Small intestine (tissue), 7 donors: ENCODE measurements at regions not wholly inside any gene's neighbourhood (a gene's known extent, or its start where the extent isn't known, plus 50 kb on each side); places are given as distances from the start of the nearest gene placed in this dataset.

ENCODE experiments used
- DNase-seq, 2 donors: peaks; one replicate each; pipeline versions ENCODE4 v3.0.0 to v3.0.0-alpha.2; 2013
- FAIRE-seq: peaks from 2 replicates; lab custom pipeline; 2012; peaks lifted over from hg19 to GRCh38; lab: Jason Lieb, UNC
- H3K27ac ChIP-seq, 3 donors: one replicate each; pipeline ENCODE4 v1.5.1; 2013; ENCODE audit warnings: low read length in 2 of 3, mild to moderate bottlenecking in 2 of 3, control low read depth in 1 of 3, inconsistent platforms in 1 of 3, low read depth in 1 of 3, moderate library complexity in 1 of 3
- H3K27me3 ChIP-seq, 3 donors: one replicate each; pipeline ENCODE4 v1.6.1; 2013; ENCODE audit warnings: low read length in 3 of 3, inconsistent platforms in 1 of 3; ENCODE audit not compliant: control insufficient read depth in 3 of 3, insufficient read depth in 3 of 3
- H3K36me3 ChIP-seq, 3 donors: one replicate each; pipeline ENCODE4 v1.6.1; 2013; ENCODE audit warnings: low read length in 3 of 3, inconsistent platforms in 1 of 3, low read depth in 1 of 3, mild to moderate bottlenecking in 1 of 3, moderate library complexity in 1 of 3; ENCODE audit not compliant: control insufficient read depth in 3 of 3, insufficient read depth in 2 of 3
- H3K4me1 ChIP-seq, 3 donors: one replicate each; pipeline ENCODE4 v1.6.1; 2013; ENCODE audit warnings: low read length in 2 of 3, inconsistent platforms in 1 of 3, low read depth in 1 of 3, mild to moderate bottlenecking in 1 of 3, moderate library complexity in 1 of 3; ENCODE audit not compliant: control insufficient read depth in 3 of 3, insufficient read depth in 2 of 3
- H3K4me3 ChIP-seq, 3 donors: one replicate each; pipeline ENCODE4 v1.5.1; 2013; ENCODE audit warnings: low read length in 3 of 3, control low read depth in 1 of 3, inconsistent platforms in 1 of 3, low read depth in 1 of 3, mild to moderate bottlenecking in 1 of 3, moderate library complexity in 1 of 3
- H3K9me3 ChIP-seq, 2 donors: one replicate each; pipeline ENCODE4 v1.6.1; 2013; ENCODE audit warnings: low read depth in 1 of 2, low read length in 1 of 2; ENCODE audit not compliant: control insufficient read depth in 2 of 2, insufficient read depth in 1 of 2
- WGBS, 3 donors: extraction: QIAGEN DNeasy Blood & Tissue Kit; methylation state at CpG; one replicate each; pipeline ENCODE4 v1.1.7; 2013; 5-methylcytosine and 5-hydroxymethylcytosine counted together
- donor health status: healthy with polysubstance abuse.
- donor health status: control.
- donor health status: control.
- donor health status: Bipolar disorder and iron deficiency.
- donor health status: healthy.

DNA sequence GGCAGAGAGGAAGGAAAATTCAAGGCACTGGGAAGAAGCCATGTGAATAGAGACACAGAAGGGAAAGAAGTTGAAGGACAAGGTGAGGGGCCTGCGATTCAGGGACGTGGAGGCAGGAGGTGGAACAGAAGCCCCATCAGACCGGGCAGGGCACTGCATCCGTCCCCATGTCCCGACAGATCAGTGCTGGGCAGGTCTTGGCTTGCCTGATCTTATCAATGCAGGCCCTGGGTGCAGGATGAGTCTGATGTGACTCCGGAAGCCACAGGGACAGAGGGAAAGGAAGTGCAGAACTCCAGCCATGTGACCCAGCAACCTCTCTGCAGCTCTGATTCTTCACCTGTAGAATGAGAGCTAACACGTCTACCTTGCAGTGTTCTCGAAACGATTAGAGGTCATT, 136.2 kb upstream of the CTBP2 start:
- FAIRE-seq = no peak
- H3K27ac ChIP-seq = no peak overlapping the region
- H3K4me1 ChIP-seq = no peaks in the 10 kb centered on the region
- DNase-seq = no peak
- 84 to 92% (median 90%) methylated on average over 9 of the region's 9 CpGs for WGBS, 3 donors
- H3K36me3 ChIP-seq = no peaks in the 10 kb centered on the region
- no peaks in the 10 kb centered on the region for H3K9me3 ChIP-seq
- H3K27me3 ChIP-seq = peaks cover 0 to 2% (median 0%) of the 10 kb centered on the region in 3 donors
- H3K4me3 ChIP-seq = no peak overlapping the region

DNA sequence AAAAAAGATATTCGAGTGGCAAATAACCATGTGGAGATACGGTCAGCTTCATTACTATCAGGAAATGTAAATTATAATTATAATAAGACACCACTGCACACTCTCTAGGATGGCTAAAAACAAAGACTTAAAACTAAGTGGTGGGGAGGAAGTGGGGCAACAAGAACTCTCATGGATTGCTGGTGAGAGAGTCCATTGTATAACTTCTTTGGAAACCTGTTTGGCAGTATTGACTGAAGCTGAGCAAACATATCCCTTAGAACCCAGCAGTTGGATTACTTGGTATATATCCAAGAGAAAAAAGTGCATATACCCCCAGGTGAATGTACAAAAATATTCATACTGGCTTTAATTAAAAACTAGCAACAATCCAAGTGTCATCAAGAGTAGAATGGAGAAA, 133.7 kb upstream of the CTBP2 start:
- DNase-seq (no peak), FAIRE-seq (no peak)
- no peak overlapping the region for H3K27ac ChIP-seq
- 78 to 92% (median 85%) methylated on average over 2 of the region's 2 CpGs for WGBS, 3 donors
- H3K36me3 ChIP-seq = no peaks in the 10 kb centered on the region
- H3K4me3 ChIP-seq = no peak overlapping the region
- H3K4me1 ChIP-seq = no peaks in the 10 kb centered on the region
- no peaks in the 10 kb centered on the region for H3K9me3 ChIP-seq
- H3K27me3 ChIP-seq = peaks cover 0 to 2% (median 0%) of the 10 kb centered on the region in 3 donors

DNA sequence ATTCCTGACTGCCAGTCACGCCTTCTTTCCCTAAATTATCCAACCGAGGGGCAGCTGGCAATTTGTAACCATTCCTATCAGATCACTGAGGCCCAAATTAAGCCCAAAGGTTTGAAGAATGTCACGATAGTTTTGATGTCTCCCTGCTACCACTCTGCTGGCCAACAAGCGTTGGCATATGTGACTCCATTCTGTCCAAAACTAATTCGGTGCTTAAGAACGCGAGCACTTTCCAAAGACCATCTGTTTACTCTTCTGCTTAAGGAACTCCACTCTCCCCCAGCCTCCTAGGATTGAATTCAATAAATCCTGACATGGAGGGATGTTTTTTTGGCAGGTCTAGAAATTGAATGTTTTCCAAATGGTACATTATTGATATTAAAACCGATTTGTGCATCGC, 131.5 kb upstream of the CTBP2 start:
- Histone ChIP-seq H3K4me1 (no peaks in the 10 kb centered on the region), H3K27me3 (no peaks in the 10 kb centered on the region), H3K9me3 (no peaks in the 10 kb centered on the region), H3K27ac (no peak overlapping the region), H3K36me3 (no peaks in the 10 kb centered on the region), H3K4me3 (no peak overlapping the region)
- WGBS, 3 donors = 74 to 85% (median 84%) methylated on average over 9 of the region's 9 CpGs
- DNase-seq (no peak), FAIRE-seq (no peak)

DNA sequence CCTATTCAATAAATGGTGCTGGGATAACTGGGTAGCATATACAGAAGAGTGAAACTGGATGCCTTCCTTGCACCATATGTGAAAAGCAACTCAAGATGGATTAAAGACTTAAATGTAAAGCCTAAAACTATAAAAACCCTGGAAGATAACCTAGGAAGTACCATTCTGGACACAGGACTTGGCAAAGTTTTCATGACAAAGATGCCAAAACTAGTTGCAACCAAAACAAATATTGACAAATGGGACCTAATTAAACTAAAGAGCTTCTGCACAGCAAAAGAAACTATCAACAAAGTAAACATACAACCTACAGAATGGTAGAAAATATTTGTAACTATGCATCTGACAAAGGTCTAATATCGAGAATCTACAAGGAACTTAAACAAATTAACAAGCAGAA, 129.1 kb upstream of the CTBP2 start:
- DNase-seq (no peak), FAIRE-seq (no peak)
- Histone ChIP-seq H3K4me1 (no peaks in the 10 kb centered on the region), H3K36me3 (no peaks in the 10 kb centered on the region), H3K27me3 (no peaks in the 10 kb centered on the region), H3K4me3 (no peak overlapping the region), H3K27ac (no peak overlapping the region), H3K9me3 (peaks cover 0 to 5% of the 10 kb centered on the region in 2 donors)
- 66 to 86% (median 67%) methylated on average over 1 of the region's 1 CpG for WGBS, 3 donors

DNA sequence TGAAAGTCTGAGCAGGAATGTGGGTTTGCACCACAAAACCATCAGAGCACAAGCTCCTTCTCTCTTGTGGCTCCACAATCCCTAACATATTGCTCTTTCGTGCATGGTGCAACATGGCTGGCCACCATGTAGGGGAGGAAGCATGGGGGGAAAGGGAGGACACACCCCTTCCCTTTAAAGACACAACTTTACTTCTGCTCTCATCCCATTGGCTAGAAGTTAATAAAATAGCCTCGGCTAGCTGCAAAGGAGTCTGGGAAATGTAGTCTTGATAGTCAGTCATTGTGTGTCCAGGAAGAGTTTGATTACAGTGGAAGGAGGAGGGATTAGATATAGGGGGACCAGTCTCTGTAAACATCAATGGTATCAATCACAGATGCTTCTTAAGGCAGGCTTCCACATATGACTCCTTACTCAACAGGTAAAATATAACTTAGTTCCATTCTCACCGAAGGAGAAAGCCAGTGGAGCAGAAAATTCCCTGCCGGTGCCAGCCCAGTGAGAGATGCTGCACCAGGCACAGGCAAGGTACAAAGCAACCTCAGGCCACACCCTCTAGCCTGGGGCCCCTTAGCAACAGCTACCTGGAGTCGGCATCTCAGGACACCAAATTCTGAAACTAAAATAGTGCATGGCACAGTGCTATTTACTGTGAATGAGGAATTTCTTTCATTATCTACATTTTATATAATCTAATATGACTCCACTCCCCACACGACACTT, 124.7 kb upstream of the CTBP2 start:
- H3K9me3 ChIP-seq = peaks cover 0 to 5% of the 10 kb centered on the region in 2 donors
- no peaks in the 10 kb centered on the region for H3K4me1 ChIP-seq
- DNase-seq (peak in 1 of 2 donors; percentile 4), FAIRE-seq (no peak)
- H3K27ac ChIP-seq = no peak overlapping the region
- 79 to 83% (median 79%) methylated on average over 6 of the region's 6 CpGs for WGBS, 3 donors
- H3K4me3 ChIP-seq = no peak overlapping the region
- H3K36me3 ChIP-seq = no peaks in the 10 kb centered on the region
- peaks cover 0 to 2% (median 0%) of the 10 kb centered on the region in 3 donors for H3K27me3 ChIP-seq

DNA sequence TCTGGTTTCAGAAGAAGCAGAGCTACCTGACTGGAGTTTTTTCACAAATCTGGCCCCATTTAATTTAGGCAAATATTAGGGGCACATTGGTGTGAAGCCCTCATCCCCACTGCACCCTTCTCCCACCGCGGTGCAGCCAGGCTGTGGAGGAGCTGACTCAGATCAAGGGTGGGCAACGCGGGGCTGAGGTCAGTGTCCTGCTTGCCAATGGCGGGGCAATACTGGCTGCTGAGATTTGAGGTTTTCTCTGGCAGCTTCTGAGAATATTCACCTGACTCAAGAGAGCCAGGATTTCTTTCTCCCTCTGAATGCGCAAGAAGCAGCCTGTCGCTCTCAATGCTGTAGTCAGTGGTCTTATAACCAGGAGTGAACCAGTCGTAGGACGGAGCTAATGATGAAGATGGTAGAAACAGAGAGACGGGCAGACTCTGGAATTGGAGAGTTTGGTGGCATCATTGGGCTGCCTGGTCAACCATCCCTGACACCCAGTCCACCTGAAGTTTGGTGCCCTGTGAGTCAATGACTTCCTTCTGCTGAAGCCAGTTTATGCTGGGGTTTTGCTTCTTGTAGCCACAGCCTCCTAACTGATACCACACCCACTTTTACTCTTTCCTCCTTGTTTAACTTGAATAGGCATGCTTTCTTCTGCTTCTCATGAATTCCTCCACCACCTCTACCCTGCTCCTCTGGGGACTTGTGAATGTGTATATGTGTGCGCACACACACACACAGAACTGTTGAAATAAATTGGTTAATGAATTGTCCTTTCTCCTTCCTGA, 123.7 kb upstream of the CTBP2 start:
- Histone ChIP-seq H3K27ac (no peak overlapping the region), H3K36me3 (no peaks in the 10 kb centered on the region), H3K4me1 (no peaks in the 10 kb centered on the region), H3K27me3 (peaks cover 0 to 2% (median 0%) of the 10 kb centered on the region in 3 donors), H3K4me3 (no peak overlapping the region), H3K9me3 (peaks cover 0 to 5% of the 10 kb centered on the region in 2 donors)
- FAIRE-seq (no peak), DNase-seq (no peak)
- WGBS, 3 donors = 95 to 96% (median 96%) methylated on average over 11 of the region's 11 CpGs

DNA sequence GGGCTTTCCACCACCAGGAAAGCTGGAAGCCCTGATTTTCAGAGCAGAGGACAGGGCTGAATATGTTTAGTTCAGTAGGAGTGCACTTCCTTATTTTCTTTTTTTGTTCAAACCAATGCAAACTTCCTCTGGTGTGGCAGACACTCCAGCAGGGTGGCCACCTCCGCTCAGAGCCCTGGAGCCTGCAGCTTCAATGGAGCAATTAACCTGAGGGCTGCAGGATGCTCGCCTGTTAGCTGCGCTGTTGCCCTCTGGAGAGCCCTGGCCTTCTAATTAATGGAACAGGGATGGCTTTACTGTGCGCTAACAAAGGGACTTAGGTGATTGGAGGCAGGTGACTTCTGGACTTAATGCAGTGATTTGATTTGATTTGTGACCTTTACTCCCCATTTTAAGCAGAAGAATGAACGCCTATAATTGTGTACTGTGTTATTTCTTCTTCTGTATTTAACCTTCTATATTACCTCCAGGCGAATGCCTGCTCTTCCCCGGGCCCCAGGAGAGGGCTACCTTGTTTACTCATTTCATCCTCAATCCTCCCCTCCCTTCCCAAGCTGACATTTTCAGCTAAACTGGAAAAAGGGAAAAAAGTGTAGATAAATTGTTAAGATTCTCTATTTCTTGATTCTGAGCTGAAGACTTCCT, 123.0 kb upstream of the CTBP2 start:
- H3K9me3 ChIP-seq = peaks cover 0 to 5% of the 10 kb centered on the region in 2 donors
- DNase-seq (peak in 1 of 2 donors; percentile 83), FAIRE-seq (no peak)
- no peaks in the 10 kb centered on the region for H3K36me3 ChIP-seq
- WGBS, 3 donors = 8 to 33% (median 27%) methylated on average over 7 of the region's 7 CpGs
- peaks cover 0 to 2% (median 0%) of the 10 kb centered on the region in 3 donors for H3K27me3 ChIP-seq
- no peak overlapping the region for H3K4me3 ChIP-seq
- no peak overlapping the region for H3K27ac ChIP-seq
- no peaks in the 10 kb centered on the region for H3K4me1 ChIP-seq

DNA sequence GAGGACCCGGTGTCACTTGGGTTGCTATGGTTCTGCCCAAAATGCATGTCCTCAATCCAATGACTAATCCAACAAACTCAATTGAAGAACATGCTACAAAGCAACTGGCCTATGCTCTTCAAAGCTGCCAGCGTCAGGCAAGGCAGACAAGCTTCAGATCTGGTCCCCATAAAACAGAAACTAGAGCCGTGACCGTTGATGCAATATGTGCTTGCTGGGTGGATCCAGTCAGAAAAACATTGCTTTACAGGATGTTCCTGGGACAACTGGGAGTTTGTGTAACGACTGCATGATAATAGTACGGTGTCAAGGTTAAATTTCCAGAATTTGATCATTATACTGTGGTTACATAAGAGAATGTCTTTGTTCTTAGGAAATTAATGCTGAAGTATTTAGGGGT, 120.7 kb upstream of the CTBP2 start:
- Histone ChIP-seq H3K27ac (no peak overlapping the region), H3K36me3 (no peaks in the 10 kb centered on the region), H3K27me3 (peaks cover 0 to 2% (median 0%) of the 10 kb centered on the region in 3 donors), H3K9me3 (peaks cover 0 to 8% of the 10 kb centered on the region in 2 donors), H3K4me3 (no peak overlapping the region), H3K4me1 (no peaks in the 10 kb centered on the region)
- DNase-seq = no peak
- FAIRE-seq = no peak
- WGBS, 3 donors = 74 to 78% (median 76%) methylated on average over 6 of the region's 6 CpGs
